ENCODE measurements at regions not wholly inside any gene's neighbourhood (a gene's known extent, or its start where the extent isn't known, plus 50 kb on each side); places are given as distances from the start of the nearest gene placed in this dataset.
"Not testable (repeated sequence)": the region's sequence is repeated elsewhere in the genome, so short reads cannot be mapped to it uniquely, and the experiment has no call there.

- DNase-seq = no peak
These were observed 51.2 kb upstream of the THRB start for GRCh38 chr3:24545887-24546286.

- DNase-seq = no peak
These were observed 53.6 kb upstream of the THRB start for GRCh38 chr3:24548278-24548677.

DNA sequence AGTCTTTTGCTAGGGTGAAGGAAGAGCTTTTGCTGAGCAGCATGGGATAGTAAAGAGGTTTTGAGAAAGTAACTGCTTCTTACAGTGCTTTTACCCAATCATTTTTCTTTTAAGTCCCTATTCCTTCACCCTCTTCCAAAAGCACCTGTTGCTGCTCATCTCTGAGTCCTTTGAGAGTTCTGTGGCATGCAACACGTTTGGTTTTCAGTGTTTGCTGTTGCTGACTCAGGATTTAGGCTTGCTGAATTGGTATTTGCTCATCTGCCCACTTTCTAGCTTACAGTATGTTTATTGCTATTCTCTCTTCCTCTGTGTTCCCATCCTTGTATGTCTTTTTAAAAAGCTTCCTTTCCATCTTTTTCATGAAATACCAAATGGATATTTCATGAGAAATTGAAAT lies 55.9 kb upstream of the THRB start:
- DNase-seq = no peak

DNA sequence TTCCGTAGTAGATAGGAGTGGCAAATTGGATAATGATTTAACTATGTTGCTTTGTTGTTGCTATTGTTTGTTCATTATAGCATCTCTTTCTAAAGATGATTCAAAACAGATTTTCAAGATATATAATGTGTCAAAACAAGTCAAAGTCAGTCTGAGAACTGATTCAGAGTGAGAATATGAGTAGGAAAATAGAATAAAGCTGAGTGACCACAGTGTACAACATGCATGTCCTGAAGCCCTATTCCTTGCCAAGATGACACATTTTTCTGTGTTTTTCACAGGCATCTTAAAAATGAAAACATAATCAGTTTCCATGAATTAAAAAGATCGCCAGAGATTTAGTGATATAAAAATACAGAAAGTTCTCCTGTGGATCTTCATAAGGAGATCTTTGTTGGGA lies 57.0 kb upstream of the THRB start:
- DNase-seq = no peak

DNA sequence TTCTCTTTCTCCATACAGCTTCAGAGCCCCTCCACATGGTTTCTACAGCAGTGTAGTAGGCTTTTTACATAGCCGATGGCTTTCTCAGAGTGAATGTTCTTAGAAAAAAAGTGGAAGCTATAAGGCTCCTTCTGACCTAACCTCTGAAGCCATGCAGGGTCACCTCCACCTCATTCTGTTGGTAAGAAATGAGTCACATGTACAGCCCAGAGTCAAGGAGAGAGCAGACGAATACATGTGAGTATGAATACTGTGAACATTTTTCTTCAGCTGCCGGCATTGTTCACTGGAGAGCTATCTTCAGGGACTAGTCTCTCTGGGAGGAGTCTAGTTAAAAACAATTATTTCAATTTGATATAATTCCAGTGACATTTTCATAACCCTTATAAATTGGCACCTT lies 68.2 kb upstream of the THRB start:
- DNase-seq = no peak

GRCh38 chr3:24565053-24565452 lies 70.4 kb upstream of the THRB start:
- DNase-seq = no peak

DNA sequence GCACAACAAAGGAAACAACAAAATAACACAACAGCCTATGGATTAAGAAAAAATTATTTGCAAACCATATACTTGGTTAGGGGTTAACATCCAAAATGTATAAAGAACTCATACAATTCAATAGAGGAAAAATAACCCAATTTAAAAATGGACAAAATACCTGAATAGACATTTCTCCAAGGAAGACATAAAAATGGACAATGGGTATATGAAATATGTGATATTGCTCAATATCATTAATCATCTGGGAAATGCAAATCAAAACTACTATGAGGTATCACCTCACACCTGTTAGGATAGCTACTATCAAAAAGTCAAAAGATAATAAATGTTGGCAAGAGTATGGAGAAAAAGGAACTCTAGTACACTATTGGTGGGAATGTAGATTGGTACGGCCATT lies 71.0 kb upstream of the THRB start:
- DNase-seq = no peak

DNA sequence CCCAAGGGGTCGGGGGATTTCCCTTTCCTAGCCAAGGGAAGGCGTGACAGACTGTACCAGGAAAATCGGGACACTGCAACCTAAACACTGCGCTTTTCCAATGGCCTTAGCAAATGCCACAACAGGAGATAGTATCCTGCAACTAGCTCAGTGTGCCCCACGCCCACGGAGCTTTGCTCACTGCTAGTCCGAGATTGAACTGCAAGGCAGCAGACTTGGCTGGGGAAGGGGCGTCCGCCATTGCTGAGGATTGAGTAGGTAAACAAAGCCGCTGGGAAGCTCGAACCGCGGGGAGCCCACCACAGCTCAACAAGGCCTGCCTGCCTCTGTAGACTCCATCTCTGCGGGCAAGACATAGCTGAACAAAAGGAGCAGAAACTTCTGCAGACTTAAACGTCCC lies 72.3 kb upstream of the THRB start:
- DNase-seq = no peak

DNA sequence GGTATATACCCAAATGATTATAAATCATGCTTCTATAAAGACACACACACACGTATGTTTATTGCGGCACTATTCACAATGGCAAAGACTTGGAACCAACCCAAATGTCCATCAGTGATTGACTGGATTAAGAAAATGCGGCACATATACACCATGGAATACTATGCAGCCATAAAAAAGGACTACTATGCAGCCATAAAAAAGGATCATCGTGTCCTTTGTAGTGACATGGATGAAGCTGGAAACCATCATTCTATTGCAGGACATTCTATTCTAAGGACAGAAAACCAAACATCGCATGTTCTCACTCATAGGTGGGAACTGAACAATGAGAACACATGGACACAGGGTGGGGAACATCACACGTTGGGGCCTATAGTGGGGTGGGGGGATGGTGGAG lies 77.8 kb upstream of the THRB start:
- DNase-seq = not testable (repeated sequence)

GRCh38 chr3:24573576-24573975 lies 78.9 kb upstream of the THRB start:
- no peak for DNase-seq

DNA sequence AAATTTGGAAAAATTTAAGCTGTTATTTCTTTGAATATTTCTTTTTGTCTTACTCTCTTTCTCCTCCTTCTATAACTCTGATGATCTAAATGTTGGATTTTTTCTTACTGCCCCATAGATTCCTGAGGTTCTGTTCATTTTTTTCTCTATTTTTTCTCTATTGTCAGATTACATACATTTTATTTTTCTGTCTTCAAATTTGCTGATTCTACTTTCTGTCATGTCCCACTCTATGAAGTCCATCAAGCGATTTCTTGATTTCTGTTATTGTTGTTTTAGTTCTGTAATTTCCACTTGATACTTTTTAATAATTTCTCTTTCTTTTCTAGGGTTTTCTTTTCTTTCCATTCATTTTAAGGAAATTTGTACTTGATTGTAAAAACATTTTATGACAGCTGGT lies 83.7 kb upstream of the THRB start:
- DNase-seq = no peak

DNA sequence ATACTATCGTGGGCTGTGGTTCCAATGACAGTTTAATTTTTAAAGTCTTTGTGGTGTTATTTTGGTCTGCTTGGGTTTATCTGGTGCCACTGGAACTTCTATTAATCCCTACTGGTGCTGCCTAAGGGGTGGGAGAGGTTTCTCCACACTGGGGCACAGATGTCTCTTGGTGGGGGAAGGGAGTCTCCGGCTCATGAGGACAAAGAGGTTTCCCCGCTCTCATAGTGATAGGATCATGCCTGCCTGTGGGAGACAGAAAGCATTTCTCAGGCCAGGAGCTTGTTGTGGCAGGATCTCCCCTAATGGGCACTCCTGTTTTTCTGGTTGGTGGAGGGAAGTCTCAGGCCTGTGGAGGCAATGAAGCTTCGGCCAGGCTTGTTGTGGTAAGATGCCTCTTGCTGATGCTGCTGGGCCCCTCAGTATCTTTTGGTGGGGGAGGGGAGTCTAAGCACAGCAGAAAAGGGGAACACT lies 84.3 kb upstream of the THRB start:
- DNase-seq = no peak

DNA sequence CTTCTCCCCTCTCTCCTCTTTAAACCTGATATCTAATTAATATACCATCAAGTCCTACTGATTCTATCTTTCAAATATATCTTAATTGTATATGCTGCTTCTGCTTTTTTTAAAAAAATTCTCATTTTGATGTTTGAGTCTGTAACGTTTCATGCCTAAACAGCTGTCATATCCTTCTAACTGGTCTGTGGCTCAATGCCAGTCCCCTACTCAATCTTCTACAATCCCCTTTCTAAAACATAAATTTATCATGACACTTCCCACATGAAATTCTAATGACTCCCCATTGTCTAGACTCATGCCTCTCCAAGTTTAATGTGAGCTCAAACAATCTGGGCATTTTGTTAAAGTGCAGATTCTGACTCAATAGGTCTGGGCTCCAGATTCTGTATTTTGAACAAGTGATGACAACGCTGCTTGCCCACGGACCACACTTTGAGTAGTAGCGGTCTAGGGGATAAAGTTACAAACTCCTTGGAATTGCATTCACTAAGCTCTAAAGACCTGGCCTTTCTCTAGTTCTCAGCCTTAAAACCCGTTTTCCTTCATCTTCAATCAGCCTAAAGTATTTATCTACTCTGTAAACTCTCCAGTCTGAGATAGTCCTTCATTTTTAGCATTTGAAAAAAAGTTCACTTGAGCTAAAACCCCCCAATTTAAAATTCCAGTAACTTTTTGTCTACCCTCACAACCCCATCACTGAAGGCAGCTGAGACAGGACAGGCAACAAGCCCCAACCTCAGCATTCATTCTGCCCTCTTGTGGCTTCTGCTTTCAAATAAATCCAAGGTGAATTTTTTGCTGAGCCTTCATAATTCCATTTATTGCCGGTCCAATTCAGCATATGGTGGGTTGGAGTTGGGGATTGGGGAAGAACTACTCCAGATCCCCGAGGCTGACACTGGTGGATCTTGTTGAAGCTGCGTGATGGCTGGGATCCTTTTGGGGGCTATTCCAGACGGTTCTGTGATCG lies 88.1 kb upstream of the THRB start:
- DNase-seq = no peak

- no peak for DNase-seq
These were observed 92.3 kb upstream of the THRB start for GRCh38 chr3:24586920-24587319.

DNA sequence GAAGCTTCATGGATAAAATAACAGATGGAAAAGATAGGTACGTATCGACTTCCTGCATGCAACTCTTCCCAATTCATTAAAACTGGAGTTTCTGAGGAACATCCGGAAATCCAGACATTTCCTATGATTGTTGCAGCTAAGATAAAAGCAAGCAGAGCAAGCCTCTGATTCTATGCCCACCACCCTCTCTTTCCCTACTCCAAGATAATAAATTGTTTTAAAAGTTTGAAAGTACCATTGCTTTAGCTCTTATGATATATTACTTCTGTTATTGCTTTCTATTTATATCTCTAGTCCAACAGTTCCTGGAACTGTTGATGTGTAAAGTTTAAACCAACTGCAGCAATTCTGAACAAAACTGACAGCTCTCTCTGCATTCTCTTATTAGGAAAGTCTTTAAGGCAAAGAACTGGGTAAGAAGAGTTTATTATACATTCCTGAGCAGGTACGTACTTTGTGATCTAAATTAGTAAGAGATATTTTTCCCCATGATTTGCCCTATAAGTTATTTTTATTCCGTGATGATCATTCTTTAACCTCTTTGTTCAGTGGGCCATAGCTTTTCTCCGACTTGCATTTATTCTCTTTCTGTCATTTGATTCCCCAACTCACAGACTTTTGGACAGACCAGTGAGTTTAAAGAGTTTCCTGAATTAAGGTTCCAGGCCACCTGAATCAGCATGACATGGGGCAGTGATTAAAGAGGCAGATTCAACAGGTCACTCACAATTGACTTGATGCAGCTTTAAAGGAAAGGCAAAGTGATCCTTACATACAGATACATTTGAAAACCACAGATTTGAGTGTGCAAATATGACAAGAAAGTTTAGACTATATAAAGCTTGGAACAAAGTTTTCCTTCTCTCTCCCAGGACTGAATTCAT lies 94.2 kb upstream of the THRB start:
- no peak for DNase-seq

- DNase-seq = no peak
These were observed 94.8 kb upstream of the THRB start for GRCh38 chr3:24589513-24589851.

GRCh38 chr3:24589931-24590880 lies 95.6 kb upstream of the THRB start:
- no peak for DNase-seq

DNA sequence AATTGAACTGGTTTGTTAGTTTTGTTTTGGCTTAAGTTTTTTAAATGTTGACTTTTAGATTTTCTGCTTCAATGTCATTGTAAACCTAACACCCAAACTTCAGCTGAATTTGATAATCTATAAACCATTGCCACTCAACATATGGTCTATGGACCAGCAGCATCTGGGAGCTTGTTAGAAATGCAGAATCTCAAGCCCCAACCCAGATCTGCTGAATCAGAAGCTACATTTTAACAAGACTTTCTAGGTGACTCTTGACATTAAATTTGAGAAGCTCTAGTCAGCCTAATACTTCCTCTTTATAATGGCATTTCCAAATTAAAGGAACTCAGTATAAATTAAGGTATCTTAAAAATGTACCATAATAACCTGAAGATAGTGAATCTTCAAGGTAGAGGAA lies 96.5 kb upstream of the THRB start:
- DNase-seq = no peak

GRCh38 chr3:24591661-24592555 lies 97.3 kb upstream of the THRB start:
- no peak for DNase-seq

DNA sequence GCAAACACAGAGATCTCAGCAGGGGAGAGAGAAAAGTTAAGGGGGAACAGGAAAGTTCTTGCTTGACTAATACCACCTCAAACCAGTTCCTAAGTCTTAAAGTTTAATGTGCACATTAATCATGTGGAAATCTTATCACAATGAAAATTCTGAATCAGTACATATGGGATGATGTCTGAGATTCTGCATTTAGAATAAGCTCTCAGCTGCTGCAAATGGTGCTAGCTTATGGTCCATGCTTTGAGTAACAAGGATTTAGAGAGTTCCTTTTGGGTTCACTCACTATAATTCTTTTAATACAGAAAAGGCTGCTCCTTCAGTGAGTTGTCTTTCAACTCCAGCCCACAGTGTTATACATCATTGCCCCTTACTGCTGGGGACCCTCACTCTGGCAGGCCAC lies 99.5 kb upstream of the THRB start:
- DNase-seq = no peak

DNA sequence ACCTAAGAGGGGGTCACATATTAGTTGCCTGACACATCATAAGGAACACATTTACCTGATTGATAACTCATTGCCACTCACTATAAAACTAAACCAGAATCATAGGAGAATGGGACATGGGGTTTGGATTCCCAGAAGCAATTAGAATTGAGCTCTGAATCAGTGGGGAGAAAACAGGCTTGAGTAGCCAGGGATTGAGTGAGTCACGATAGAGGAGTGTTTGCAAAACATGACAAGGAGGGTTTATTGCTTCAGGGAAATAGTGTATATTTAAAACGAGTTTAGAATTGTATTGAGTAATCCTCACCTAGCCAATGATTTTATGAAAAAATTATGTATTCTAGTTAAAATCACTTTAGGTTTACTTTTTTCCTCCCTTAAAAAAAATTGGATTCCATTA lies 101.1 kb upstream of the THRB start:
- DNase-seq = no peak

GRCh38 chr3:24596626-24597025 lies 102.0 kb upstream of the THRB start:
- DNase-seq = no peak

All from NCI-H345 (cell line).